HG03469 (cell line): ENCODE measurements at regions not wholly inside any gene's neighbourhood (a gene's known extent, or its start where the extent isn't known, plus 50 kb on each side); places are given as distances from the start of the nearest gene placed in this dataset.

ENCODE experiments used
- ATAC-seq: cut with Tn5 transposase; IDR thresholded peaks from one replicate; pipeline ENCODE4 v1.9.1; 2021; ENCODE audit warnings: mild to moderate bottlenecking, moderate library complexity, moderate number of reproducible peaks; ENCODE audit not compliant: unreplicated experiment

DNA sequence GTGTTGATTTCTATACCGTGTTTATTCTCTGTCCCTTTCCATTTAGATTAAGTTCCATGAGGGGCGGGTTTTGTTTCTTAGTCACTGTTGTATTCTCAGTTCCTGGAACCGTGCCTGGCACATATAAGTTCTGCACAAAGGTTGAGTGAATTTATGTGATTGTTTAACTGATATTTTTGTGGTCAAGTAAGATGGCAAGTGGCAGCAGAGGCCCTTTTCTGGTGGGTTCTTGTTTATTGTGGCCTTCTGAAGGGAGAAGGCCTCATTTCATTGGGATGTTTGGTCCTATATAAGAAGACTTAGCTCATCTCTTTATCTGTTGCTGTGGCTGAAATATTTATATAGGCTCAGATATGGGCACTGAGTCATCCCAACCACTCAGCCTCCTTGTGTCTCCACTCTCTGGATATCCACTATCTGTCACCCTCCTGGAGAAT lies 262.5 kb downstream of the PSAT1 start:
- no peak for ATAC-seq

DNA sequence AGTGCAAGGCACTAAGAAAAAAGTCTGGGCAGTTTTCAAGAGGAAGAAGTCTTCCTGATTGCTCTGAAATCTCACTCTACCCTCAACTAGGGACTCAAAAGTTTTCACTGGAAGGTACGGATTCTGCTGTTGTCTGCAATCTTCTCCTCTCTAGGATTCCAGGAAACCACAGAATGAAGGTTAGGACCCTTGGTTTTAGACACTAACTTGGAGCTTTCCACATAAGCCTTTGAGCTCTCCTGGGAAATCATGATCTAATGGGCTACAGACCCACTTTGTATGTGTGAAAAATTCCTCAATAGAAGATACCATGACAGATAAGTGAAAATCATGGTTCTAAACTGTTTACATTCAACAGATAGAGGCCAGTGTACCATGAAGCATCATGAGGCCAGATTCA lies 265.1 kb downstream of the PSAT1 start:
- ATAC-seq, result no peak

DNA sequence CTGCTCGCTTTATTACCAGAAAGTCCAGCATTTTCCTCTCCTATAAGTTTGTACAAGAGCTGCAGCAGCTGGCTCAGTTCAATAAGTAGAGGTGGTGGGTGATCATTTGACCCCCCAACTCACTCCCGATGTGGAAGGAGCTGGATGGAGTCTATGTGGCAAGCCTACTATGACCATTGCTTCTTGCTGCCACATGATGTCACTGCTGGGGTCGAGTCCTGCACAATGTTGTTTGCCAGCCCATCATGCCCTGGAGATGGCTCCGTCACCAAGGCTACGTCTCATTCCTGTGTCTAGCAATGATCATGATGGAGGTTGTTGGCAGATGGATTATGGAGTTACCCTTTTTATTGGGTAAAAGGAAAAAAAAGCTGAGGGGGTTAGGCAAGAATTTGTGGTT lies 266.3 kb downstream of the PSAT1 start:
- no peak for ATAC-seq

DNA sequence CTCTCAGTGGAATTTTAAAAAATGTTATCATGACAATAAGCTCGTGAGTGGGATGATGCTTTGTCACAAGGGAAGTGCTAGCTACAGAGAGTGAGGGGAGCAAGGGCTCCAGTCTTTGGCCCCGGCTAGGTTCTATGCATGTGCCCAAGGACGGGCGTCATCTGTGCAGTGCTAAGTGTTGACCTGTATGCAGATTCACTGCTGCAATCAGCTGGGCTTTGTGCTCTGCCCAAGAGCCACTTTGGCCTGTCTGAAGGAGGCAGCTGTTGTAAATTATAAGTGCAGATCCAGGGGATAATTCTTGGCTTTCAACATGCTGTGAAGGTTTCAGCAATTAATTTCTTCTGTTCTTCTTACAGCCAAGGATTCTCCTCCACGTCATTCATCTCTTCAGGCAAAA lies 268.6 kb downstream of the PSAT1 start:
- ATAC-seq, result no peak

DNA sequence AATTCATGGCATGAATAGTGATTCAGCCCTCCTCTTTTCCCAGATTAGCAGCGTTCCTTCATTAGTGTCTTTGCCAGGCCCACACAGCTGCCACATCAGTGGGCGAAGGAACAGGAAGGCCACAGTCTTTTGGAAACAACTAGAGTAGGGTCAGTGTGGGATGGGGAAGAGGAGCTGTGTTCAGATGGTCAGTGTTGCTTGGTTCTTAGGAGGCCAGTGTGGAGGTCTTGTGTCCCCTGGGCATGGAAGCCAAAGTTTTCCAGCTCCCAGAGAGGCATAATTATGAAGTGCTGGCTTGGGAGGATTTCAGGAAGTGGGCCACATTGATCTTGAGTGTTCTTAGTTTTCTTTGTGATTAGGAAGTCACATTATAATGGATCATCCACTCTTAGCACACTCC lies 269.6 kb downstream of the PSAT1 start:
- no peak for ATAC-seq

DNA sequence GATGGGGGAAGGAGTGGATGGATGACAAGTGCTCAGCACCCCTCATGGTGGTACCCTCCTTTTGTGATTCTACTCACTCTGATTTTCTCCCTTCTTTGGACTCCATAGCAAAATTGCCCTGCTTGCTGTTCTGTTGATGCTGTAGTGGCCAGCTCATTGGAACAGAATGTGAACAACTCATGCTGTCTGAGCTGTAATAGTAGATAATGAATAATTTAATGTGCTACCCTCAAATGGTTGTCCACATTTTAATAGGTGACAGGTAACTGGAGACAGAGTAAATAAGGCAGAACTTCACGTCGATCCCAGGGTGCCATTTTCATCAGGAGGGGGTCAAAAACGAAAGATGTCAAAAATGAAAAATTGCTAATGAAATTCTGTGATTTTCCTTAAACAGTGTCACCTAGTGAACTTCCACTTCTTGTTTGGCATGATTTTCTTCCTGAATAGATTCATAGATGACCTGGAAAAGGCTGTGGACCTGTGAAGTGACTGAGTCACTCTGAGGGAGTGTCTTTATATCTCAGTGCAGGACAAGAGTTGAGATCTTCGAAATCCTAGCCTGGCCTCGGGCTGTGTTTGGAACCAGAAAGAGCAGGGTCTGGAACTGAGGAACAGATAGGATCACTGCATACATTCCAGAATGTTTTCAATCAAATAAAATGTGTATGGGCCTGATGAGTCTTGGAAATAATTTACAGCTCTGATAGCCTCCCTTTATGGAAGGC lies 270.2 kb downstream of the PSAT1 start:
- ATAC-seq, result no peak

DNA sequence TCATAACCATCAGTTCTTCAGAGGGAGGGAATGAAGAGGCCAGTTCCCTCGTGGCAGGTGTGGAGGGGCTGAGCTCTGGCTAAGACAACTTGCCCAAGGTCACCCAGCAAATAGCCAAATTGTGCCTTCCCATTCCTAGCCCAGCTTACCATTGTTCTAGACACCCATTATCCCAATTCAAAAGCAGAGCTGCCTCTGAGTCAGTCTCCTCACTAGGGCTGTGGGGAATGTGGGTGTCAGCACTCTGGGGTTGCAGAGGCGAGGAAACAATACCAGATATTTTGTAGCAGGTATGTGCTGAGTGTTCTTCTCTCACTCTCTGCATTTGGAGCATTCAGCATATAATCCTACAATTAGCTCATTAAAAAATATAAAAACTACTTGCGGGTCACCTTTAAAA lies 270.8 kb downstream of the PSAT1 start:
- ATAC-seq, result no peak

DNA sequence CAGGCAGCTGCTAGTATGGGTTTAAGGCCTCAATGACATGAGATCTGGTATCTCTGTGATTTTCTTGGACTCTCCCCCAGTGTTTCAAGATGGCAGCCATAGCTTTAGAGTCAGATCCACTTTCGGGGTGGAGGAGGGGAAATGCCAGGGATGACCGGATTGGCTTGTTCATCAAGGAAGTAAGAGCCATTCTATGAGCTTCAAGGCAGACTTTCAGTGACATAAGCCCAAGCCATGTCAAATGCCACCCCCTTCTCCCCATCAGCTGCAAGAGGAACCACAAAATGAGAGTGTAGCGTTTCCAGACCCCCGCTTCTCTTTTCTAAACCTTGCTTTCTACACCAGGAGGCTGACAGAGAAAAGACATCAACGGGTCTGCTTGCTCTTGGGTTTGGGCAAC lies 271.8 kb downstream of the PSAT1 start:
- no peak for ATAC-seq

DNA sequence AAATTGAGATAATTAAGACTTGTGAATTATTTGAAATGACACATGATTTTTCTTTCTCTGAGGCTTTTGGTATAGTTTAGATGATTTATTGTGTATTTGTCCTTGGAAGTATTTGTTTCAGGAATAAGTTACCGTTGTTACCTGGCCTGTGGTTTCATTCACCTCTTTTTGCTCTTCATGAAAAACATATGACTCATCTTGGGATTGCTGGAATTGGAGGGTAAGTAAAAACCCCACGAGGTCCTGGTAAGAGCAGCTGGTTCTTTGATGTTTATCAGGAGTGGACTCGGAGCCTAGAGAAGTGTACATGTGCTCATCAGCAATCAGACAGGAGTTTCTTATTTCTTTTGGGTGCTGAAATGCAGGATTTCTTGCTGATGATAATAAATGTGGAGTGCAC lies 275.3 kb downstream of the PSAT1 start:
- no peak for ATAC-seq

DNA sequence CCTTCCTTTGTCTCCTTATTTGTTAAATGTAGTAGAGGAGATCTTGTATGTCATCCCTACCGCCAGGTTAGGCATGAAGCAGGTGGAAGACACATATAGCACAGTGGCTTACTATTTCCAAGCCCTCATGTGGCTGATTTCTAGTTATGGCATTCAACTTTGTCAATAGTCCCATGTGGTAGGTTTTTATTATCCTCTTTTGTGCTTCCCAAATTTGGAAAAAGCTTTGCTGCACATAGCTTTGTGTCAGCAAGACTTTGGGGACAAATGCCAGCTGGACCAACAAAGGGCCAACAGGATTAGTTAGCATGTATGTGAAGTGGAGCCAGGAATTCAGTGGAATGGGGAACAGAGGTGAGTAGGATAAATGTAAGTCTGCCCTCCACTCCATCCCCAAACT lies 276.3 kb downstream of the PSAT1 start:
- no peak for ATAC-seq

DNA sequence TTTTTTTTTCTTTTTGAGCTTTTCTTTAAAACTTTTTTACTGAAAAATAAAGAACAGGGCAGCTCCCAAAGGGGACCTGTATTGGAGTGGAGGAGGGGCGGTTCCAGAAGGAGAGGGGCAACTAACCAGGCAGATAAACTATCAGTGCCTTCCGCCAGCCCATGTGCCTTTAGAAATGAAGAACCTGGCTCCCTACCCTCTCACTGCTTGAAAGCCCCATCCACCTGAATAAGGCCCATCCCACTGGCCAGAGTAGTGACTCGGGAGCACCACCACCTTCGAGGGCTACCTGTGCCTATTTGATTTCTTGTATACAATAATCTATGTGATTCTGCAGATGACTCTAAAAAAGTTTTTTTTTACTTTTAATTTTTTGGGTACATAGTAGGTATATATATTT lies 276.7 kb downstream of the PSAT1 start:
- ATAC-seq, result no peak

DNA sequence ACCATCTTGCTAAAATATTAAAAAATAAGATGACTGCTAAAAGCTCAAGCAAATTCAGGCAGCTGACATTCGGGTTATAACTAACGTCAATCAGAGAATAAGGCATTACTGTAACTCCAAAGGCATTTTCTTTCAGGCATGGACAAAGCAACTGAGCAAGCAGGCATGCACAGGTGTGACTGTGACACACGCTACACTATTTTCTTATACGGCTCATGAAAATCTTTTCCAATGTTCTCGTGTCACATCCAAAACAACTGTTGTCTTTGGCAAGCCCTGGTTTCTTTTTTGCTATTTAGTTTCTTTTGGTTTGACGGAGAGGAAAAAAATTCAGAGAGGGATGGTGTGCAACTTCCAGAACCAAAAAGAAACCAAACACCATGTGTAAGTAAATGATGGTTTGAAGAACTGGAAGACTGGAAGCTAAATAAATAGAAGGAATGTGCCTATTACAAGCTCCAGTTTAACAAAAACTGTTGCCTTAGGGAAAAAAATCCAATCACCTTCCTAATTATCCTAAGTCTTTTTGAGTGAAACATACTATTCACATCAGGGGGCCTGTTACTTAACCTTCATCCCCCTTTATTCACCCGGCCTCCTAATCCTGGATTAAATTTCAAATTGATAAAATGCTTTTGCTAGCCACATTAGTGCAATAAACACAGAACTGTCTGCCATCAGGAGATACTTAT lies 277.6 kb downstream of the PSAT1 start:
- no peak for ATAC-seq

DNA sequence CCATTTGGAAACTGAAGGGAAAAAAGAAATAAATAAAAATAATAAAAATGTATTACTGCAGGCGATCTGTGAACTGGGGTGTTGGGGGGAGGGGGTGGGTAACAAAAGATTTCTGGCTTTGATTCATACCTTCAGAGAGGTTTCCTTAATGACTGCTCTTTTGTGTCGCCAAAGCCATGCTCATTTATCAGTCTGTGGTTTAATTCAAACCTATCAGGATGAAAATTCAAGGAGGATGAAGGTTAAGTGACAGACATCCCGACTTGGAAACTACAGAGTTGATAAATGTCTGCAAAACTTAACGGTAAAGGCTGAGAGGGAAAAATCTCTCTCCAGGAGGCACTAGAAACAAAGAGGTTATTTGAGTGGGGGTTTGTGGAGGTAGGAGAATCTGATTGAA lies 278.2 kb downstream of the PSAT1 start:
- no peak for ATAC-seq

DNA sequence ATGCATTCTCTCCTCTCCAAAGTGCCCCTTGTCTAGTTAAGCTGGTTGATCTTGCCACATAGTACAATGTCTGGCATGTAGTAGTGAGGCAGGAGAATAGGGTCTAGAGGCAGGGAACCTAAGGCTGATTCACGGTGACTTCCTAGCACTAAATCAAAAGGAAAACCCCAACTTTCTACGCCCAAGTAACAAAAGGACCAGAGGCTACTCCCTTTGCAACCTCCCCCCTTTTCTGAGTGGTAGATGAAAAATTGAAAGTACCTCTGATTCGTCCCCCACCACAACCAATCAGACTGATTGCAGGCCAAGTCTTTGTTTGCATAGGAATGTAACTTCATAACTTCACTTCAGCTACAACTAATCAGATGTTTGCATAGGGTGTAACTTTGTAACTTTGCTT lies 278.8 kb downstream of the PSAT1 start:
- ATAC-seq, result no peak

DNA sequence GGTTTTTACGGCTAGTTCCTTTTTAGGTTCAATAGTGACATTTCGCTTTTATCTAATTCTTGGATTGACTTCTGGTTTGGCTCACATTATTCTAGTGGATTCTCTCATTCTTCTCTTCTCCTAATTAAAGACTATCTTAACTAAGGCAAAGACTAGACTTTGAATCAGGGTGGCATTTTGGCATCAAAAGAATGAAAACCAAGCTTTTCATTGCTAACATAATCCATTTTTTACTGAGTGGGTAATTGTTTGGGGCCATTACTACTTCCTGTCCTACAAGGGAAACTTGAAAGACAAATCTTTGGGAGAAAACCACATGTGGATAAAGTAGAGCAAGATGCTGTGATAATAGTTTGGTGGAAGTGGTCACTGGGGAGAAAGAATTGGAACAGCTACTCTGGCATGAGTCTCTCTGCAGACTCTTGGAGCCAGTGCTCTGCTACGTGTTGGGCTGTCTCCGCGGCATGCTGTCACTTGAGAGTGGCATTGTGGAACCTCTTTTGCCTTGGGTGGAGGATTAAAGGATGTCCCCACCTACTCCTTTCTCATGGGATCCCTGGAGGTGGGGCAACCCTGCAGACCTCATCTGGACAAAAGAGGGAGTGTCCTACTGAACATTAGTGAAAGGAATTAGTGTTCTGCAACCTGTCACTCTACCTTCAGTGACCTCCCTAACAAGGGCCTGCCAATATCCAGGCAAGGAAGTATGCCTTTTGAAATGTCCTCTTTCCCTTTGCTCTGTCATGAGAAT lies 280.4 kb downstream of the PSAT1 start:
- ATAC-seq, result no peak

DNA sequence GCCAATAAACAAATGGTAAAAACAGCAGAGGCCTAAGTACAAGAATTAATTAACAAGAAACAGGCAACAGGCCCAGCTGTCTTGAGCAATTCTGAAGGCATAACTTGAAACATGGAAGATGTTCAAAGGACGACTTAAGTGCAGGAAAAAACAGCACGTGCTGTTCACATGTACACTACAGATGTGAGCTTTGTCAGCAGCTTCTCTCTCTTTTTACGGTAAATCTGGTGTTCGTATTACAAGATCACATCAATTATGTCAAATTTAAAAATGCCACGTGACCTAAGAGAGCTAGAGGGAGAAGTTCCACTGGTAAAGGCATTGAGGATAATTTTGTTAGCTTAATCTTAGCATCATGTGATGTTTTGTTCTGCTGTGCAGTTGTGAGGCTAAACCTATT lies 281.1 kb downstream of the PSAT1 start:
- ATAC-seq, result no peak

DNA sequence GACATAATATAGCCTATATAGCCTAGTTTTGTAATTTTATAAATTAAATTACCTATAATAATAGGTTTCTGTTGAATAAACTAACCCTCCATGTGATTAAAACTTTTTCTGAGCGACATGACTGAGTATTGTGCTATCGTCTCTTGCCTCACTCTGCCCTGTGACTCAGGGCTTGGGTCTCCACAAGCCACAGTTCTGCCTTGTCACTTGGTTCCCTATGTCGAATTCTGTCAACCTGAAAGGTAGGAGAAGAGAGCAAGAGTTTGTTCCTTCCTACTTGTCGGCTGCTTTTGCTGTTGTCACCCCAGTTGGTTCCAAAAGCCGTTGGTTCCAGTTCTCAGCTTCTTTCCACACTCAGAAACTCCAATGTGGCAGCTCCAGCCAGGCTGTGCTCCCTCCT lies 285.9 kb downstream of the PSAT1 start:
- no peak for ATAC-seq

DNA sequence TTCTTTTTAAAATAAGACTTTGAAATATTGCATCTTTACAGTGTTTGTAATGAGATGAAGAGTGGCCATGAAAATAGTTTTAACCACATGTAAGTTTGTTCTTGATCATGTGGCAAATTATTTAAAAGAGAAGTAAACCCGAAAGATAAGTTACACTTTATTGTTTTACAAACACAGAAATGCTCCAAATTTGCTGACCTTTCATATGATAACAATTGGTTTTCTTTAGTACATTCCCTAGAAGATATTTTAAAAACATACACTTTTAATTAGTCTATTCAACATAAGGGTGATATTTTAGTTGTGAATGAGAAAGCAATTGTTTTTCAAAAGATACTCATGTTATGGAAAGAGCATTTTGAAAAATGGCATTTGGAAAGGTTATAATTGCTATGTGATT lies 287.7 kb downstream of the PSAT1 start:
- no peak for ATAC-seq

DNA sequence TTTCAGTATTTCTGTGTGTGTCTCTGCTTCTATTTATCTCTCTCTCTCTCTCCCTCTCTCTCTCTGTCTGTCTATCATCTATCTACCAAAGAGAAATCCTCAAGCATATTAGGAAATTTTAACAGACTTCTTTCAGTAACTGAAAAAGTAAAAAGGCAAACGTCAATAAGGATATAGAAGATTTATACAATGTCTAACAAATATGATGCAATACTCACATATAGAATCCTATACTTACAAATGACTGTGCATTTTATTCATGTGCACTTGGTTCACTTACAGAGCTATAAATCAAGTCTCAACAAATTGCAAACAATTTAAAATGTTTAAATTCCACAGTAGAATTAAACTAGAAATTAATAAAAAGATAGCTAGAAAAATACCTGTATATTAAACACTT lies 289.0 kb downstream of the PSAT1 start:
- ATAC-seq, result no peak

DNA sequence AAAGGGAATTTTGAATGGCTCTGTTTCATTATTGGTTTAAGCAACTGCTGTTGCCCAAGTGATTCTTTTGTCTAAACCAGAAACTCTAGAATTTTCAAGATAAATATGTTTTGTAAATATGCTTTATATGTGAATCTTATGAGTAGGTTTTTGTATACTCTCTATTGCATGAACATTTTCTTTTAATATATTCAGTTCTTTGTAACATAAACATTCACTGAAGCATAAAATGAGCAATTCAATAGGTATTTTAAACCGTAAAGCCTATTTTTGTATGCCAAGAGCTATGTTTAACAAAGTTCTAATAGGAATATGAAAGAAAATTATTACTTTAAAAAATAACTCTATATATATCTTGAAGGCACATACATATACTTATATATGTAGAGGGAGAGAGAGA lies 293.1 kb downstream of the PSAT1 start:
- no peak for ATAC-seq

DNA sequence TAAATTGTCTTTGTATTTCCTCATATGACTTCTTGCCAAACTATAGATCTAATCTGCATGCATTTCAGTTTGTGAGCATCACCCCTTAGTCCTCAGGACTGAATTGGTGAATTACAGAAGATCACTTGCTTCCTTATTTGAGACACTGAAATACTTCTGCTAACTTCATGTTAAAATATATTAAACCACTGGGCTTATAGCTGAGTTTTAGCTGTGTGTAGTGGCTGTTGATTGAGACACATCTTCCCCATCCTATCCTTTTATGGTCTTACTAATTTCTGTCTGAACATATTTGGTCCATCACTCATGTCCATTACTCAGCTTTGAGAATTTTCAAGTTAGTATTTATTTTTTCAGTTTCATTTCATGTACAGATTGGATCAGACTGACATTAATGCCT lies 295.9 kb downstream of the PSAT1 start:
- no peak for ATAC-seq
